K562 (cell line): ENCODE measurements at regions not wholly inside any gene's neighbourhood (a gene's known extent, or its start where the extent isn't known, plus 50 kb on each side); places are given as distances from the start of the nearest gene placed in this dataset.

Source experiments
- ATAC-seq: fragments of 200-7000 bp; cut with Tn5 transposase; 3 replicates; pipeline ENCODE4 v1.9.1; 2020; ENCODE audit warnings: moderate library complexity
- BruUV-seq: library from RNA; stranded (reverse); fragments of 400-500 nt; replicated peaks from 2 replicates; lab custom pipeline; 2021; lab: Mats Ljungman, UMichigan
- CTCF ChIA-PET: fragments of 300-600 bp; formaldehyde crosslinking; extraction: SDS; loops from one replicate; lab custom pipeline; 2021; ENCODE audit warnings: low intra/inter-chr PET ratio; lab: Yijun Ruan, JAX
- POLR2A ChIA-PET: fragments of 300-600, 350-650 bp; sonication (Branson Sonifier 250); formaldehyde crosslinking; extraction: SDS; loops from one replicate; lab custom pipeline; 2021; ENCODE audit warnings: antibody characterized with exemption, inconsistent platforms; lab: Yijun Ruan, JAX
- DNase-seq, 4 experiments: peaks; one replicate each; pipeline versions ENCODE4 v3.0.0 to v3.0.0-alpha.2; 2011 to 2018; ENCODE audit warnings: low spot score in 3 of 4, mixed read lengths in 3 of 4; ENCODE audit errors: extremely low read depth in 1 of 4
- FAIRE-seq: peaks from 2 replicates; lab custom pipeline; 2011; peaks lifted over from hg19 to GRCh38; lab: Jason Lieb, UNC
- H2AFZ ChIP-seq: 2 replicates; pipeline ENCODE4 v1.6.0; 2011; ENCODE audit warnings: low read depth, low read length, control low read depth, inconsistent platforms
- H3K27ac ChIP-seq: fragments of 200-600 bp; 3 replicates; pipeline ENCODE4 v1.8.0; 2011; ENCODE audit warnings: low read depth, mild to moderate bottlenecking, control low read depth, inconsistent platforms, low read length, moderate library complexity, mixed read lengths; ENCODE audit errors: extremely low read depth
- H3K27me3 ChIP-seq, 2 experiments: fragments of 300-600 bp in 1 of 2; 2 replicates in 1 of 2; 3 replicates in 1 of 2; pipeline versions ENCODE4 v1.6.0 to v1.8.0; 2011; ENCODE audit warnings: inconsistent platforms in 2 of 2, low read length in 2 of 2, mild to moderate bottlenecking in 1 of 2, mixed read lengths in 1 of 2, moderate library complexity in 1 of 2; ENCODE audit not compliant: control insufficient read depth in 2 of 2, insufficient read depth in 2 of 2
- H3K36me3 ChIP-seq: fragments of 300-600 bp; 3 replicates; pipeline ENCODE4 v1.8.0; 2011; ENCODE audit warnings: mild to moderate bottlenecking, low read length, inconsistent platforms; ENCODE audit not compliant: control insufficient read depth, insufficient read depth
- H3K4me1 ChIP-seq, 2 experiments: fragments of 200-600 bp in 1 of 2; replicated peaks in 1 of 2; 2 replicates in 1 of 2; 3 replicates in 1 of 2; pipeline versions ENCODE4 v1.5.1 to v1.8.0; 2011; ENCODE audit warnings: inconsistent platforms in 2 of 2, low read length in 2 of 2, mild to moderate bottlenecking in 1 of 2, mixed read lengths in 1 of 2, moderate library complexity in 1 of 2; ENCODE audit not compliant: control insufficient read depth in 2 of 2, insufficient read depth in 2 of 2
- H3K4me2 ChIP-seq: 2 replicates; pipeline ENCODE4 v1.6.1; 2011; ENCODE audit warnings: low read length, control low read depth, inconsistent platforms, mixed read lengths; ENCODE audit not compliant: insufficient read depth
- H3K4me3 ChIP-seq: fragments of 200-600 bp; sonication (generic), shearing (Covaris generic); 2 replicates; pipeline ENCODE4 v1.5.1; 2016; ENCODE audit warnings: control low read depth, inconsistent platforms
- H3K79me2 ChIP-seq: fragments of 200-600 bp; 3 replicates; pipeline ENCODE4 v1.8.0; 2011; ENCODE audit warnings: low read length, inconsistent platforms; ENCODE audit not compliant: control insufficient read depth, insufficient read depth
- H3K9ac ChIP-seq, 2 experiments: 2 replicates each; pipeline versions ENCODE4 v1.6.0 to v1.6.1; 2011; ENCODE audit warnings: low read depth in 2 of 2, low read length in 2 of 2, control low read depth in 1 of 2, inconsistent platforms in 1 of 2, mild to moderate bottlenecking in 1 of 2, mixed read lengths in 1 of 2; ENCODE audit not compliant: insufficient read depth in 1 of 2
- H3K9me1 ChIP-seq: one replicate; pipeline ENCODE4 v1.6.0; 2011; ENCODE audit warnings: inconsistent platforms, mild to moderate bottlenecking, low read length, moderate library complexity; ENCODE audit not compliant: control insufficient read depth, insufficient read depth
- H3K9me3 ChIP-seq: replicated peaks from 2 replicates; pipeline ENCODE4 v1.5.1; 2011; ENCODE audit warnings: low read depth, low read length, inconsistent platforms; ENCODE audit not compliant: control insufficient read depth, insufficient read depth
- H4K20me1 ChIP-seq: replicated peaks from 2 replicates; pipeline ENCODE4 v1.6.1; 2011; ENCODE audit warnings: low read length, inconsistent platforms, mixed read lengths; ENCODE audit not compliant: control insufficient read depth, insufficient read depth
- ESRRA ChIP-seq: fragments of 450-650 bp; IDR thresholded peaks from 2 replicates; pipeline ENCODE4 v1.6.1; 2014; ENCODE audit warnings: low read depth, mild to moderate bottlenecking, moderate library complexity, borderline replicate concordance
- FOS ChIP-seq: IDR thresholded peaks from 3 replicates; pipeline ENCODE4 v1.6.1; 2011; ENCODE audit not compliant: insufficient read length; ENCODE audit errors: extremely low read depth
- HCFC1 ChIP-seq: IDR thresholded peaks from 2 replicates; pipeline ENCODE4 v1.6.1; 2012; ENCODE audit warnings: low read depth, low read length, improper control_type of control experiment
- HIVEP1 ChIP-seq: fragments of 250-450 bp; sonication (Bioruptor Pico); IDR thresholded peaks from 2 replicates; pipeline ENCODE4 v1.4.0; 2020; ENCODE audit warnings: mild to moderate bottlenecking
- HNRNPK ChIP-seq: fragments of 200-400 bp; formaldehyde crosslinking; IDR thresholded peaks from one replicate; pipeline ENCODE4 v1.6.1; 2018; ENCODE audit warnings: mild to moderate bottlenecking, low read depth, low read length; ENCODE audit not compliant: poor library complexity, severe bottlenecking
- RAD51 ChIP-seq: fragments of 450-650 bp; IDR thresholded peaks from 2 replicates; pipeline ENCODE4 v1.7.1; 2016; ENCODE audit warnings: low read depth, mild to moderate bottlenecking, borderline replicate concordance
- TCFL5 ChIP-seq: fragments of 250-450 bp; sonication (Bioruptor Pico); conservative IDR thresholded peaks from 2 replicates; pipeline ENCODE4 v1.6.1; 2021; ENCODE audit warnings: mild to moderate bottlenecking, moderate library complexity, matching md5 sums
- ZNF140 ChIP-seq: fragments of 250-450 bp; sonication (Bioruptor Pico); IDR thresholded peaks from 2 replicates; pipeline ENCODE4 v1.8.0; 2021; ENCODE audit warnings: moderate library complexity, mild to moderate bottlenecking, inconsistent platforms
- WGBS: fragments of 100-300 bp; shearing (Covaris generic); methylation state at CpG from one replicate; pipeline ENCODE4 v1.1.6; 2016; ENCODE audit warnings: low coverage, mixed read lengths; ENCODE audit not compliant: insufficient coverage; ENCODE audit errors: missing lambda C conversion rate; 5-methylcytosine and 5-hydroxymethylcytosine counted together
- in situ Hi-C: fragments of 300-500 bp; cut with MboI; formaldehyde crosslinking; loops from 4 replicates; pipeline ENCODE4 v1.15.0; 2018; ENCODE audit warnings: inconsistent platforms, mixed read lengths
- intact Hi-C: fragments of 100-400 bp; cut with micrococcal nuclease; formaldehyde crosslinking; loops from 2 replicates; pipeline ENCODE4 v1.14.2; 2022

- H4K20me1 ChIP-seq: 0 out of 2 replicates have a peak, but pooled peaks cover 3% of the 10 kb centered on the region
- H2AFZ ChIP-seq: no peak overlapping the region
- H3K4me2 ChIP-seq: no peak overlapping the region
- no peak overlapping the region for H3K9ac ChIP-seq
- no peak for ATAC-seq
- H3K27me3 ChIP-seq: peaks cover 0 to 40% of the 10 kb centered on the region in 2 experiments; a peak in 3 of 5 replicates
- FAIRE-seq: no peak
- in situ Hi-C loops (no loop called here), intact Hi-C loops (no loop called here)
- no TSS peak for BruUV-seq
- ChIA-PET POLR2A (no interaction called here), CTCF (no interaction called here)
- no peaks in the 10 kb centered on the region for H3K9me3 ChIP-seq
- H3K9me1 ChIP-seq: no peaks in the 10 kb centered on the region
- peaks cover 0 to 8% of the 10 kb centered on the region in 2 experiments; a peak in 1 of 5 replicates for H3K4me1 ChIP-seq
- WGBS: 3% methylated on average over 5 of the region's 9 CpGs
- H3K27ac ChIP-seq: no peak overlapping the region
- no peak for DNase-seq
- no peak overlapping the region for H3K4me3 ChIP-seq
- no peaks in the 10 kb centered on the region for H3K36me3 ChIP-seq
- TF ChIP-seq TCFL5 (CRISPR knock-in tag) (no peak), FOS (no peak), RAD51 (no peak), ESRRA (no peak), ZNF140 (CRISPR knock-in tag) (no peak), HNRNPK (no peak), HIVEP1 (CRISPR knock-in tag) (no peak), HCFC1 (no peak)
- TF ChIP-seq, all 486 proteins: peak for 0
- no peaks in the 10 kb centered on the region for H3K79me2 ChIP-seq
These were observed 87.9 kb downstream of the PLXNA1 start for GRCh38 chr3:127070776-127071175.
